GM10248 (cell line): ENCODE measurements at regions not wholly inside any gene's neighbourhood (a gene's known extent, or its start where the extent isn't known, plus 50 kb on each side); places are given as distances from the start of the nearest gene placed in this dataset.

Experiments
- CTCF ChIA-PET: fragments of 300-600 bp; sonication (Branson Sonifier 250); formaldehyde crosslinking; extraction: SDS; loops from one replicate; lab custom pipeline; 2021; ENCODE audit warnings: antibody characterized with exemption; lab: Yijun Ruan, JAX
- POLR2A ChIA-PET: fragments of 350-650 bp; sonication (Branson Sonifier 250); formaldehyde crosslinking; extraction: SDS; loops from one replicate; lab custom pipeline; 2020; ENCODE audit warnings: antibody characterized with exemption; lab: Yijun Ruan, JAX
- DNase-seq: peaks from one replicate; pipeline ENCODE4 v3.0.0; 2012; ENCODE audit errors: extremely low spot score
- TF ChIP-seq, protein P1 (sequence below): IDR thresholded peaks from 2 replicates; pipeline ENCODE4 v1.5.1; 2012; ENCODE audit warnings: mild to moderate bottlenecking, low read depth; ENCODE audit errors: extremely low read depth, missing control alignments, control extremely low read depth

DNA sequence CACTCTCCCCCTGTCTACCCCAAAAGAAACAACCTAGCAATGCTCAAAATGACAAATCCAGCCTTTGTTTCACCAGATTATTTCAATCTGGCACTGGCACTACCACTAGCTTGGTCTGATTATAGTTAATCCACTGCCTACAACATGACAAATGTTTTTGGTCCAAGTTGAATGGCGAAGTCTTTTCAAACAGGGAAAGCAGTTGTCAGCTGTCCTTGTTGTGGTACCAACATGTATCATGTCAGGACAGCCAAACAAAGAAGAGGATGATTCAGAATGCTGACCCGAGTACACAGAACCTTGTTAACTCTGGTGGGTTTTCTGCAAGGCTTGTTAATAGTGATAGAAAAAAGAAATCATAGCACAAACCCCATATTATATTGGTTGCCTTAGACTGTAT lies 160.8 kb upstream of the ANK2 start:
- ChIA-PET CTCF (interaction anchor here (0.6 to 2.1 kb wide), 7 partner anchors 8 to 50 kb away, joined by 3 to 10 read pairs (median 5); no protein-coding TSS in a partner anchor), POLR2A (no interaction called here)
- DNase-seq: no peak
- TF ChIP-seq, protein P1, sequence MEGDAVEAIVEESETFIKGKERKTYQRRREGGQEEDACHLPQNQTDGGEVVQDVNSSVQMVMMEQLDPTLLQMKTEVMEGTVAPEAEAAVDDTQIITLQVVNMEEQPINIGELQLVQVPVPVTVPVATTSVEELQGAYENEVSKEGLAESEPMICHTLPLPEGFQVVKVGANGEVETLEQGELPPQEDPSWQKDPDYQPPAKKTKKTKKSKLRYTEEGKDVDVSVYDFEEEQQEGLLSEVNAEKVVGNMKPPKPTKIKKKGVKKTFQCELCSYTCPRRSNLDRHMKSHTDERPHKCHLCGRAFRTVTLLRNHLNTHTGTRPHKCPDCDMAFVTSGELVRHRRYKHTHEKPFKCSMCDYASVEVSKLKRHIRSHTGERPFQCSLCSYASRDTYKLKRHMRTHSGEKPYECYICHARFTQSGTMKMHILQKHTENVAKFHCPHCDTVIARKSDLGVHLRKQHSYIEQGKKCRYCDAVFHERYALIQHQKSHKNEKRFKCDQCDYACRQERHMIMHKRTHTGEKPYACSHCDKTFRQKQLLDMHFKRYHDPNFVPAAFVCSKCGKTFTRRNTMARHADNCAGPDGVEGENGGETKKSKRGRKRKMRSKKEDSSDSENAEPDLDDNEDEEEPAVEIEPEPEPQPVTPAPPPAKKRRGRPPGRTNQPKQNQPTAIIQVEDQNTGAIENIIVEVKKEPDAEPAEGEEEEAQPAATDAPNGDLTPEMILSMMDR: no peak

DNA sequence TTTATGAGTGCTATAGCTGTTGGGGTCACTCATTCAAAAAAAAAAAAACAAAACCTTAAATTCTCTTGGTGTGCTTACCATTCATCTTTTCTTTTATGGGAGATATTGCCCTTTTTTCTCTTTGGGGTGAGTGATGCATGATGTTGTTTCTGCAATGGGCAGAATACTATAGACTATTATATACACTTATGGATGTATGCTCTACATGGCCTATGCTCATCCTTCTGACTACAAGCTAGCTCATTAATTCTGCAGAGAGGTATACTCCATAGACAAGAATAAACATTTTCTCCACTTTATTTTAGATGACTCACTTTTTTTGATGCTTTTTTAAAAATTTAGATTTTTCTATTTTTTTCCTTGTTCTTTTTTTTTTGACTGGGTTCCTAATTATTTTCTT lies 160.3 kb upstream of the ANK2 start:
- TF ChIP-seq, protein P1: no peak
- ChIA-PET POLR2A (no interaction called here), CTCF (interaction anchor here (1.3 to 2.1 kb wide), 5 partner anchors 11 to 49 kb away, joined by 3 to 6 read pairs (median 5); no protein-coding TSS in a partner anchor)
- no peak for DNase-seq

DNA sequence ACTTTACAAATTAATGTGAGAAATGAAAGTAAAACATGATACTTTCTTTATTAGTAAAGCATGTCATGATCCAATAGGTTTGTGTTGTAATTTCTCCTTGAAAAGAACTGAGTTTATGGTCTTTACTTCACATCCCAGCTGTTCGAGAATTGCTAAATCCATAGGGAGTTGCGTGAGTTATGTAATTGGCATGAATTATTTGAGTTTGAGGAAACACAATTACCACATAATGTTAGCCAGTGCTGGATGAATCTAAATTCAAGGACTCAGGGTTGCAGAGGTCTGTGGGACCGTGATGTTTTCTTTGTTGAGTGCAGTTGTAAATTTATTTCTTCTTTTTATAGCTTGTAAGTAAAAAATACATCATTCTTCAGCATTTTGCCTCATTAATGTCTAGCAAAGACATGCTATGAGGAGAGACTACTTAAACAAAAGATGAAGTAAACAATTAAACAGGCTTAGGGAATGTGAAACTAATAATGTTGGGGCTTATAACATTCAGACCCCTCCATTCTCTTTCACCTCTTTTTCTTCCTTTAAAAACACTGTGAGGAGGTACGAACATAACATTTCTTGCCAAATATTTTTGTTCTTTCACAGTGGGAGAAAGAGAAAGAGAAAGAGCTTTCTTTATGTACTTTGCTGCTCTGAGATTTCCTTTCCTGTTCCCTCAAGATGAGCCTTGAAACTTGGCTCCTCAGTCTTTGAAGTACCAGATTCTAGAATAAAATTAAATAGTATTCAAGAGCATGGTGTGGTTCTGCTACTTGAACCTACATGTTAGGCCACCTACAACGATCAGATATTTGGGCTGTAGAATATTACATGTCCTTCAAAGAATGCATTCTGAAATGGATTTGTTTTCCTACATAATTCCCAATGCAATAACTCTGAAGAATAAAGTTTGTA lies 159.6 kb upstream of the ANK2 start:
- no peak for DNase-seq
- TF ChIP-seq, protein P1: no peak
- ChIA-PET CTCF (interaction anchor here (0.6 to 2.1 kb wide), 4 partner anchors 9 to 49 kb away, joined by 3 to 6 read pairs (median 4); no protein-coding TSS in a partner anchor), POLR2A (no interaction called here)

DNA sequence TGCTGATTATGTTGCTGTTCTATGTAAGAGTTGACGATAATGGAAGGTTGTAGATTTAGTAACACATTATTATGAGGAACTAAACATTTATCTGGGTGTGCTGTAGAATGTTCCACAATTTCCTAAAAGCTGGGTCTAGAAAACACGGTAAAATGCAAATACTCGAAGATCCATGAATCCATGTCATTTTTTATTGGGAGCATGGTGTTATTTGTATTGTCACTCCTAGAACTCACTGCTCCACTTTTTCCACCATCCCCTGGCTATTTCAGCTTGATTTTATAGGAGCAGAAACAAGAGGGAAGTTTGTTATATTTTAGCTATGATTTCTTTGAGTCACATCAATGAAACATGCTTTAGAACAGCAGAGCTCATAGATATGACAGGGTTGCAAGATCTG lies 155.0 kb upstream of the ANK2 start:
- TF ChIP-seq, protein P1: no peak
- ChIA-PET CTCF (interaction anchor here (0.9 to 2.6 kb wide), 4 partner anchors 10 to 131 kb away, joined by 3 to 10 read pairs (median 5); no protein-coding TSS in a partner anchor), POLR2A (no interaction called here)
- no peak for DNase-seq

DNA sequence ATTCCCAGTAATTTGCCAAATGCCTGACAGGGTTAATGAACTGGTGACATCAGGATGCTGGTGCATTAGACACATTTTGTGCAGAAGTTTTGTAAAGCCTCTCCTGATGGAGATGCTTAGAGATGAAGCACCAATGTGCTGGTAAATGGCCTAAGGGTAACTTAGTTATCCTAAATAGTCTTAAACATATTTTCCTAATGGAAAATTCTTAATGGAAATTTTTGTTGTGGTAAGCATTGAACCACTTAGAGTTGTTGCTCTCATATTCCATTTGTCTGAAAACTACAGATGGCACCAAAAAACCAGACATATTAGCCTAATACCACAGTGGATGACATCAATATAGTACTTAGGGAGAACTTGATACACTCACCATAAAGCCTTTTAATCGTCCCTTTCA lies 154.5 kb upstream of the ANK2 start:
- TF ChIP-seq, protein P1: no peak
- ChIA-PET CTCF (interaction anchor here (0.9 to 1.6 kb wide), 2 partner anchors 11 to 130 kb away, joined by 3 to 7 read pairs; no protein-coding TSS in a partner anchor), POLR2A (no interaction called here)
- no peak for DNase-seq

DNA sequence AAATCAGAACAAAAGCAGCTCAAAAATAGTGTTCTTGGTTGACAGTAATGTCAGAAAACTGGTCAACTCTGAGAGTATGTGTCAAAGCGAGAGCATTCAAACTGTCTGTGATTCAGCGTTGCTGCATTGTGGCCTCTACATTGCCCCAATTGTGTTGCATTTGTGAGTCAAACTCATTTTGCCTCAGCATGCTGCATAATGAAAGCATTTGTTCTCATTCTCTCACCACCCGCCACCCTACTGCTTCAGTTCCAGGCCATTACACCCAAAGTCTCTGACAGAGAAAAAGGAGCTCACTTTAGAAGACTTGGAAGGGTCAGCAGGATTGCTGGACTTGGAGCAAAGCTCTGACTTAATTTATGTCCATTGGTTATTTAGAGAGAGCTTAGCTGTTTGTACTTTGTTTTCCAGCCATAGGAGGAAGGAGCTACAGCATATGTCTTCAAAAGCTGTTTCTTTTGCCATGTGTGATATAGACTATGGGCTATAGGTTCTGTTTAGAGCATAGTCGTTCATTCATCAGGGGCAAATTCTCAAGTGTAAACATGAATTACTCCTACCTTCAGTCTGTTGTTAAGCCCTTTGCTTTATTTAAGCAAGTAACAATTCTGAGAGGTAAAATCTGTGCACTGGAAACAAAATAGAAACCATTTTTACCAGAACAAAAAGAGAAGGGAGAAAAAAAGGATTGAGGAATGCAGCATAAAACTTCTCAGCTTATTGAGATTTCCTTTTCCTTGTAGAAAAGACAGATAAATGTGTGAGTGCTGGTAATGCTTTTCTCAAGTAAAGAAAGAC lies 153.4 kb upstream of the ANK2 start:
- ChIA-PET POLR2A (no interaction called here), CTCF (interaction anchor here (1.0 to 2.4 kb wide), 15 partner anchors 8 to 372 kb away, joined by 3 to 10 read pairs (median 4); no protein-coding TSS in a partner anchor)
- no peak for DNase-seq
- TF ChIP-seq, protein P1: no peak
